Fibroblast of the aortic adventitia (primary cell): ENCODE measurements at regions not wholly inside any gene's neighbourhood (a gene's known extent, or its start where the extent isn't known, plus 50 kb on each side); places are given as distances from the start of the nearest gene placed in this dataset.

Source experiments
- DNase-seq: peaks from one replicate; pipeline ENCODE4 v3.0.0-alpha.2; 2010; ENCODE audit warnings: low read depth
- H3K4me3 ChIP-seq: 2 replicates; pipeline ENCODE4 v1.5.1; 2011; ENCODE audit warnings: low read depth, mild to moderate bottlenecking, control low read depth, low read length, moderate library complexity
- TF ChIP-seq, protein P1 (sequence below): IDR thresholded peaks from 2 replicates; pipeline ENCODE4 v1.5.1; 2011; ENCODE audit warnings: mild to moderate bottlenecking, low read length, control low read depth, inconsistent platforms; ENCODE audit not compliant: insufficient read depth

GRCh38 chr1:228900099-228900885 lies 165.0 kb downstream of the RHOU start:
- H3K4me3 ChIP-seq: no peak overlapping the region
- TF ChIP-seq, protein P1, sequence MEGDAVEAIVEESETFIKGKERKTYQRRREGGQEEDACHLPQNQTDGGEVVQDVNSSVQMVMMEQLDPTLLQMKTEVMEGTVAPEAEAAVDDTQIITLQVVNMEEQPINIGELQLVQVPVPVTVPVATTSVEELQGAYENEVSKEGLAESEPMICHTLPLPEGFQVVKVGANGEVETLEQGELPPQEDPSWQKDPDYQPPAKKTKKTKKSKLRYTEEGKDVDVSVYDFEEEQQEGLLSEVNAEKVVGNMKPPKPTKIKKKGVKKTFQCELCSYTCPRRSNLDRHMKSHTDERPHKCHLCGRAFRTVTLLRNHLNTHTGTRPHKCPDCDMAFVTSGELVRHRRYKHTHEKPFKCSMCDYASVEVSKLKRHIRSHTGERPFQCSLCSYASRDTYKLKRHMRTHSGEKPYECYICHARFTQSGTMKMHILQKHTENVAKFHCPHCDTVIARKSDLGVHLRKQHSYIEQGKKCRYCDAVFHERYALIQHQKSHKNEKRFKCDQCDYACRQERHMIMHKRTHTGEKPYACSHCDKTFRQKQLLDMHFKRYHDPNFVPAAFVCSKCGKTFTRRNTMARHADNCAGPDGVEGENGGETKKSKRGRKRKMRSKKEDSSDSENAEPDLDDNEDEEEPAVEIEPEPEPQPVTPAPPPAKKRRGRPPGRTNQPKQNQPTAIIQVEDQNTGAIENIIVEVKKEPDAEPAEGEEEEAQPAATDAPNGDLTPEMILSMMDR: no peak
- peak; percentile 22 for DNase-seq

- no peak for DNase-seq
- no peak overlapping the region for H3K4me3 ChIP-seq
- TF ChIP-seq, protein P1: no peak
Observed at GRCh38 chr1:228900886-228901392, 165.7 kb downstream of the RHOU start.

GRCh38 chr1:228901936-228902681 lies 166.8 kb downstream of the RHOU start:
- H3K4me3 ChIP-seq: no peak overlapping the region
- TF ChIP-seq, protein P1: no peak
- DNase-seq: no peak

GRCh38 chr1:228902781-228903433 lies 167.6 kb downstream of the RHOU start:
- DNase-seq: peak; percentile 99
- no peak overlapping the region for H3K4me3 ChIP-seq
- TF ChIP-seq, protein P1: no peak

- TF ChIP-seq, protein P1: no peak
- no peak overlapping the region for H3K4me3 ChIP-seq
- DNase-seq: peak; percentile 14
Observed at GRCh38 chr1:228903434-228904071, 168.3 kb downstream of the RHOU start.

DNA sequence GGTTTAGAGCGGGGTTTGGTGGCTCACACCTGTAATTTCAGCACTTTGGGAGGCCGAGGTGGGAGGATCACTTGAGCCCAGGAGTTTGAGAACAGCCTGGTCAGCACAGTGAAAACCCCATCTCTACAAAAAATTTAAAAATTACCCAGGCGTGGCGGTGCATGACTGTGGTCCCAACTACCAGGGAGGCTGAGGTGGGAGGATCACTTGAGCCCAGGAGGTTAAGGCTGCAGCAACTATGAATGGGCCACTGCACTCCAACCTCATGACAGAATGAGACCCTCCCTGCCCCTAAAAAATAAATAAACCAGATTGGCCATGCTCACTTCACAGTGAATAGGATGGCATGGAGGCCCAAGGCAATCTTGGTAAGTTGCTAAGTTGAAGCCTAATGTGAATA lies 168.9 kb downstream of the RHOU start:
- TF ChIP-seq, protein P1: no peak
- DNase-seq: no peak
- H3K4me3 ChIP-seq: no peak overlapping the region
